Stimulated activated naive B cell treated with anti-CD40 and anti-IgM and Interleukin-4, amounts not matched to agents 10 μg/mL and 1 μg/mL and 100 μg/mL, for 72 hours (primary cell): ENCODE measurements at regions not wholly inside any gene's neighbourhood (a gene's known extent, or its start where the extent isn't known, plus 50 kb on each side); places are given as distances from the start of the nearest gene placed in this dataset.

Experiments used
- ATAC-seq, 2 donors: fragments of 150-1000 bp; cut with Tn5 transposase; replicated peaks; 2 replicates each; pipeline ENCODE4 v1.10.0; 2021; ENCODE audit warnings: moderate library complexity in 1 of 2
- DNase-seq: peaks from one replicate; pipeline ENCODE4 v3.0.0; 2021
- H3K27ac Mint-ChIP-seq: one replicate; pipeline ENCODE4 v1.8.0; 2022; ENCODE audit warnings: mild to moderate bottlenecking, mixed read lengths
- H3K27me3 Mint-ChIP-seq, 2 donors: one replicate each; pipeline ENCODE4 v1.8.0; 2022; ENCODE audit warnings: mixed read lengths in 2 of 2
- H3K36me3 Mint-ChIP-seq, 2 donors: one replicate each; pipeline ENCODE4 v1.8.0; 2022; ENCODE audit warnings: mixed read lengths in 2 of 2, mild to moderate bottlenecking in 1 of 2
- H3K4me1 Mint-ChIP-seq, 2 donors: one replicate each; pipeline ENCODE4 v1.8.0; 2022; ENCODE audit warnings: mixed read lengths in 2 of 2, mild to moderate bottlenecking in 1 of 2
- H3K4me3 Mint-ChIP-seq, 2 donors: one replicate each; pipeline ENCODE4 v1.8.0; 2022; ENCODE audit warnings: mild to moderate bottlenecking in 2 of 2, mixed read lengths in 2 of 2, moderate library complexity in 1 of 2
- H3K9me3 Mint-ChIP-seq, 2 donors: one replicate each; pipeline ENCODE4 v1.8.0; 2022; ENCODE audit warnings: mixed read lengths in 2 of 2, mild to moderate bottlenecking in 1 of 2

DNA sequence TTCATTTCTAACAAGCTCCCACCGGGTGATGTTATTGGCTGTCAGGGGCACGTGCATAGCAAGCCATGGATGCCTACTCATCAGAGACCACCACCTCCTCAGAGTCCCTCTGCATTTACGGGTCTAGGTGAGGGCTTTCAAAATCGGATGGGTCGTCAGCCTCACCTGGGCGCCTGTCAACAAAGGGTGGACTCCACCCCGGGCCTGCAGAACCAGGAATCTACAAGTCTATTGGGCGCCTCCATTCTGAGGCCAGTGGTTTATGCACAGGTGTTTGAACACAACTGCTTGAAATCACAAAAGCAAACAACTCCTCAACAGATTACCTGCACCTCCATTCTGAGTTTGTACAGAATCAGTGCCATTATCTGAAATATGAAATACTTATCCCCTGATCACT is 318.9 kb downstream of the PTTG2 start:
- Mint-ChIP-seq H3K9me3 (peaks cover 0 to 2% of the 10 kb centered on the region in 2 donors), H3K27ac (no peak overlapping the region), H3K36me3 (no peaks in the 10 kb centered on the region), H3K4me3 (no peak overlapping the region), H3K4me1 (peaks cover 4 to 10% of the 10 kb centered on the region in 2 donors), H3K27me3 (peaks cover 0 to 4% of the 10 kb centered on the region in 2 donors)
- ATAC-seq (no peak), DNase-seq (no peak)

GRCh38 chr4:38279650-38280322 is 319.6 kb downstream of the PTTG2 start:
- H3K36me3 Mint-ChIP-seq, result no peaks in the 10 kb centered on the region
- peaks cover 0 to under 1% of the 10 kb centered on the region in 2 donors for H3K9me3 Mint-ChIP-seq
- ATAC-seq, result no peak
- no peak for DNase-seq
- peaks cover 2 to 6% of the 10 kb centered on the region in 2 donors for H3K4me1 Mint-ChIP-seq
- H3K27me3 Mint-ChIP-seq, result peaks cover 0 to 4% of the 10 kb centered on the region in 2 donors
- no peak overlapping the region for H3K27ac Mint-ChIP-seq
- no peak overlapping the region for H3K4me3 Mint-ChIP-seq

GRCh38 chr4:38280323-38280706 is 320.1 kb downstream of the PTTG2 start:
- ATAC-seq (no peak), DNase-seq (no peak)
- H3K27me3 Mint-ChIP-seq, result peaks cover 0 to 7% of the 10 kb centered on the region in 2 donors
- no peak overlapping the region for H3K4me3 Mint-ChIP-seq
- peaks cover under 1 to 2% of the 10 kb centered on the region in 2 donors for H3K4me1 Mint-ChIP-seq
- no peaks in the 10 kb centered on the region for H3K9me3 Mint-ChIP-seq
- no peak overlapping the region for H3K27ac Mint-ChIP-seq
- no peaks in the 10 kb centered on the region for H3K36me3 Mint-ChIP-seq

DNA sequence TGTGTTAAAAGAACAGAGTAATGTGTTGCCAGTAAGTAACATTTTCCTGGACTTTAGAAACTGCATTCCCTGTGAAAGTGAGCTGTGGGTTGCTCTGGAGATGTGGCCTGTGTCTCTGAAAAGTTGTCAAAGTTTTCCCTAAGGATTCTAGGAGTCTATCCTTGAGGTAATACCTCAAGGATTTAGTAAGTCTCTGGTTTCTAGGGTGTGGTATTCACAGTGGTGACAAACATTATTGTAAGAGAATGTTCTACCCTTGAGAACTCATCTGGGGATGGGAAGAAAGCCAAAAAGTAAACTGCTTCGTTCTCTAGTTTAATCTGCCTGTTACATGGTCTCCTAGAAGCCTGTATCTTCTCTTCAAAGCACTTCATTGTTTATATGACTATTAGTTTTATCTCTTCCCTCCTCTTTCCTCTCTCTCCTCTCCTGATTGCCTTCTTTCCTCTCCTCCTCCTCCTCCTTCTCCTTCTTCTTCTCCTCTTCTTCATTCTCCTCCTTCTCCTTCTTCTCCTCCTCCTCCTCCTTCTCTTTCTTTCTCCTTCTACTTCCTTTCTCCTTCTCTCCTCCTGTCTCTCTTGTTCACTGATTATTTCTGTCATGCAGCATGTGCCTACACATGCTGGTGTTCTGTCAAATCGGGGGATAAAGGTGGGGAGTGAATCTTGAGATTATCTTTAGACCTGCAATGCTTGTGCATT is 321.3 kb downstream of the PTTG2 start:
- H3K9me3 Mint-ChIP-seq, result no peaks in the 10 kb centered on the region
- no peak for ATAC-seq
- no peak overlapping the region for H3K27ac Mint-ChIP-seq
- peaks cover 0 to 8% of the 10 kb centered on the region in 2 donors for H3K27me3 Mint-ChIP-seq
- no peak for DNase-seq
- no peak overlapping the region for H3K4me3 Mint-ChIP-seq
- H3K4me1 Mint-ChIP-seq, result peaks cover 0 to 2% of the 10 kb centered on the region in 2 donors
- no peaks in the 10 kb centered on the region for H3K36me3 Mint-ChIP-seq

- Mint-ChIP-seq H3K36me3 (no peaks in the 10 kb centered on the region), H3K4me3 (no peak overlapping the region), H3K4me1 (peaks cover 0 to 2% of the 10 kb centered on the region in 2 donors), H3K9me3 (no peaks in the 10 kb centered on the region), H3K27ac (no peak overlapping the region), H3K27me3 (peaks cover 0 to 8% of the 10 kb centered on the region in 2 donors)
- DNase-seq, result no peak
- no peak for ATAC-seq
Observed at GRCh38 chr4:38283724-38284123, 323.5 kb downstream of the PTTG2 start.

GRCh38 chr4:38284294-38285030 is 324.3 kb downstream of the PTTG2 start:
- H3K27me3 Mint-ChIP-seq, result peaks cover 0 to 8% of the 10 kb centered on the region in 2 donors
- no peaks in the 10 kb centered on the region for H3K36me3 Mint-ChIP-seq
- H3K9me3 Mint-ChIP-seq, result no peaks in the 10 kb centered on the region
- H3K27ac Mint-ChIP-seq, result no peak overlapping the region
- ATAC-seq (no peak), DNase-seq (no peak)
- H3K4me1 Mint-ChIP-seq, result peaks cover 0 to 2% of the 10 kb centered on the region in 2 donors
- no peak overlapping the region for H3K4me3 Mint-ChIP-seq

- H3K4me1 Mint-ChIP-seq, result no peaks in the 10 kb centered on the region
- H3K27me3 Mint-ChIP-seq, result peaks cover 0 to 16% of the 10 kb centered on the region in 2 donors
- DNase-seq (no peak), ATAC-seq (no peak)
- no peaks in the 10 kb centered on the region for H3K36me3 Mint-ChIP-seq
- no peak overlapping the region for H3K4me3 Mint-ChIP-seq
- H3K27ac Mint-ChIP-seq, result no peak overlapping the region
- no peaks in the 10 kb centered on the region for H3K9me3 Mint-ChIP-seq
Observed at GRCh38 chr4:38287101-38287851, 327.1 kb downstream of the PTTG2 start.

DNA sequence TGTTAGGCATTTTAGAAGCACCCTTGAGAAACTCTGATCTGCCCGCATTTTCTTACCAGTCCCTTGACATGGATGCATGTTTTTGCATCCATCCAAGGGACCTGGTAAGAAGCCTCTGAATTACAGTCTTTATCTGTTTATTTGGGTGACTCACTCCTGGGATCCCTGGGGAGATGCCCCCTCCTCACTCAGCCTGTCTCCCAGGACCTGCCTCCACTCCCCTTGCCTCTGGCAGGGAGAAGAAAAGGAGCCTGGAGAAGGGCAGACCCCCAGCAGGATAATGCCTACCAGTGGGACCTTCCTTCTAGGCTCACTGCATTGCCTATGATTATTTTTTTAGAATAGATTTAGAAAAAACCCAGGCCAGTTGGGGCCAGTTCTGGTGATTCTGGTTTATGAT is 329.4 kb downstream of the PTTG2 start:
- ATAC-seq (no peak), DNase-seq (no peak)
- Mint-ChIP-seq H3K4me3 (no peak overlapping the region), H3K36me3 (peaks cover 5 to 12% of the 10 kb centered on the region in 2 donors), H3K27me3 (peaks cover 0 to 23% of the 10 kb centered on the region in 2 donors), H3K9me3 (peaks cover 5 to 12% of the 10 kb centered on the region in 2 donors), H3K27ac (no peak overlapping the region), H3K4me1 (no peaks in the 10 kb centered on the region)

DNA sequence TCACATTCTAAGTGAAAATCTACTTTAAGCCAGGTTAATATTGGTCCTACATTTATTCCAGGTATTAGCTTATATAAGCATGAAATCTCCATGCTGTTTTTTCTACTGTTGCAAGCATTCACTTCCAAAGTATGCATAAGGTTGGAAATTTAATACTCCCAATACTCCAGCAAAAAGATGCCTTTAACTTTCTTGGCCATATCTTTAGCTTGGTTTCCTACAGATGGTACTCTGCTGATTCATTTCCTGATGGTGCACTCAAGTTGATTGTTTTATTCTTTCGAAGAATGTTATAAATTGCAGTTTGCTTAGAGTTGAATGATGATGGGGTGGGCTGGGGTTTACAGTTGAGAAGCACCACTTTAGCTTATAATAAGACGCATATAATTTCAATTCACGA is 330.2 kb downstream of the PTTG2 start:
- H3K27me3 Mint-ChIP-seq, result peaks cover 0 to 20% of the 10 kb centered on the region in 2 donors

GRCh38 chr4:38290914-38291313 is 330.7 kb downstream of the PTTG2 start:
- H3K4me1 Mint-ChIP-seq, result no peaks in the 10 kb centered on the region

More for the DNA sequence above, 330.2 kb downstream of the PTTG2 start:
- DNase-seq, result no peak
- Mint-ChIP-seq H3K36me3 (peaks cover 6 to 16% of the 10 kb centered on the region in 2 donors), H3K4me1 (no peaks in the 10 kb centered on the region), H3K9me3 (peaks cover 6 to 17% of the 10 kb centered on the region in 2 donors), H3K27ac (no peak overlapping the region), H3K4me3 (no peak overlapping the region)
- no peak for ATAC-seq

GRCh38 chr4:38292529-38292928 is 332.3 kb downstream of the PTTG2 start:
- peaks cover 0 to 23% of the 10 kb centered on the region in 2 donors for H3K27me3 Mint-ChIP-seq
- peaks cover 12 to 24% of the 10 kb centered on the region in 2 donors for H3K9me3 Mint-ChIP-seq
- peaks cover 8 to 19% of the 10 kb centered on the region in 2 donors for H3K36me3 Mint-ChIP-seq
- no peaks in the 10 kb centered on the region for H3K4me1 Mint-ChIP-seq
- H3K4me3 Mint-ChIP-seq, result no peak overlapping the region
- ATAC-seq, result no peak
- no peak overlapping the region for H3K27ac Mint-ChIP-seq
- DNase-seq, result no peak

More at GRCh38 chr4:38290914-38291313, 330.7 kb downstream of the PTTG2 start:
- H3K27me3 Mint-ChIP-seq, result peaks cover 0 to 19% of the 10 kb centered on the region in 2 donors
- H3K27ac Mint-ChIP-seq, result no peak overlapping the region
- H3K9me3 Mint-ChIP-seq, result peaks cover 8 to 17% of the 10 kb centered on the region in 2 donors
- DNase-seq, result no peak
- peaks cover 6 to 16% of the 10 kb centered on the region in 2 donors for H3K36me3 Mint-ChIP-seq
- ATAC-seq, result peak; percentile 63 to 76
- no peak overlapping the region for H3K4me3 Mint-ChIP-seq

GRCh38 chr4:38294238-38294637 is 334.0 kb downstream of the PTTG2 start:
- ATAC-seq, result no peak
- Mint-ChIP-seq H3K9me3 (peaks cover 20 to 29% of the 10 kb centered on the region in 2 donors), H3K27ac (no peak overlapping the region), H3K36me3 (peaks cover 8 to 24% of the 10 kb centered on the region in 2 donors), H3K27me3 (peaks cover 0 to 23% of the 10 kb centered on the region in 2 donors), H3K4me3 (no peak overlapping the region), H3K4me1 (no peaks in the 10 kb centered on the region)
- no peak for DNase-seq

- peaks cover 16 to 38% of the 10 kb centered on the region in 2 donors for H3K36me3 Mint-ChIP-seq
- H3K9me3 Mint-ChIP-seq, result peaks cover 34 to 53% of the 10 kb centered on the region in 2 donors
- H3K27me3 Mint-ChIP-seq, result peaks cover 0 to 12% of the 10 kb centered on the region in 2 donors
- DNase-seq (no peak), ATAC-seq (no peak)
- H3K4me3 Mint-ChIP-seq, result no peak overlapping the region
- no peaks in the 10 kb centered on the region for H3K4me1 Mint-ChIP-seq
- H3K27ac Mint-ChIP-seq, result no peak overlapping the region
Observed at GRCh38 chr4:38297061-38297460, 336.9 kb downstream of the PTTG2 start.
